SK-N-MC (cell line): ENCODE measurements at regions not wholly inside any gene's neighbourhood (a gene's known extent, or its start where the extent isn't known, plus 50 kb on each side); places are given as distances from the start of the nearest gene placed in this dataset.

Experiments
- DNase-seq: peaks from one replicate; pipeline ENCODE4 v3.0.0-alpha.2; 2011; ENCODE audit warnings: low read depth, low spot score
- H3K27ac ChIP-seq: fragments of 200-600 bp; sonication (generic); 2 replicates; pipeline ENCODE4 v1.5.1; 2016; ENCODE audit warnings: mixed run types
- H3K36me3 ChIP-seq: fragments of 200-600 bp; sonication (generic); 2 replicates; pipeline ENCODE4 v1.6.1; 2017; ENCODE audit warnings: antibody characterized with exemption, low read length, mixed read lengths; ENCODE audit not compliant: insufficient read depth
- H3K4me3 ChIP-seq: fragments of 200-600 bp; sonication (generic); 2 replicates; pipeline ENCODE4 v1.5.1; 2016
- H3K9ac ChIP-seq: fragments of 200-600 bp; sonication (generic); 2 replicates; pipeline ENCODE4 v1.8.0; 2017; ENCODE audit warnings: mixed run types, mixed read lengths; ENCODE audit not compliant: insufficient read length
- H3K9me3 ChIP-seq: fragments of 200-600 bp; sonication (generic); 2 replicates; pipeline ENCODE4 v1.6.1; 2017; ENCODE audit warnings: low read depth, mild to moderate bottlenecking, antibody characterized with exemption, low read length, moderate library complexity, mixed read lengths
- EZH2 ChIP-seq: fragments of 200-600 bp; sonication (generic); IDR thresholded peaks from one replicate; pipeline ENCODE4 v1.6.1; 2017; ENCODE audit warnings: antibody characterized with exemption
- FOXP2 ChIP-seq: optimal IDR thresholded peaks from 2 replicates; pipeline ENCODE3; 2011; ENCODE audit warnings: mild to moderate bottlenecking, moderate library complexity; ENCODE audit not compliant: insufficient read depth; ENCODE audit errors: extremely low read length, control extremely low read depth
- POLR2AphosphoS5 ChIP-seq: IDR thresholded peaks from 2 replicates; pipeline ENCODE4 v1.6.1; 2012; ENCODE audit warnings: mild to moderate bottlenecking, low read depth, low read length, borderline replicate concordance

DNA sequence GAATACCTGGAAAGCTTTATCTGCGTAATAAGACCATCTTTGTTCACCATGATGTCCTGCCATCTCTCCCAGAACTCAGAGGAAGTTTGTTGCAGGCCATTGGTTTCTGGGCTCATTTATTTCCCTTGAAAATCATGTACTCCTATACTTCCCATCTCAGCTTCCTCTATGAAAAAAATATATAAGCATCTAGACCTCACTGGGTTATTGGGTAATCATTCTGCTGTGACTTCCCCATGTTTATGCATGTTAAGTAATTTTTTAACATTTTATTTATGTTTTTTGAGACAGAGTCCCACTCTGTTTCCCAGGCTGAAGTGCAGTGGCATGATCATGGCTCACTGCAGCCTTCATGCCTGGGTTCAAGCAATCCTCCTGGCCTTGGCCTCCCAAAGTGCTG lies 184.5 kb downstream of the ZPLD1 start:
- no peak overlapping the region for H3K27ac ChIP-seq
- no peaks in the 10 kb centered on the region for H3K36me3 ChIP-seq
- no peaks in the 10 kb centered on the region for H3K9me3 ChIP-seq
- no peak overlapping the region for H3K9ac ChIP-seq
- no peak overlapping the region for H3K4me3 ChIP-seq
- no peak for TF ChIP-seq FOXP2
- no peak for TF ChIP-seq POLR2AphosphoS5
- TF ChIP-seq EZH2, result no peak
- no peak for DNase-seq

DNA sequence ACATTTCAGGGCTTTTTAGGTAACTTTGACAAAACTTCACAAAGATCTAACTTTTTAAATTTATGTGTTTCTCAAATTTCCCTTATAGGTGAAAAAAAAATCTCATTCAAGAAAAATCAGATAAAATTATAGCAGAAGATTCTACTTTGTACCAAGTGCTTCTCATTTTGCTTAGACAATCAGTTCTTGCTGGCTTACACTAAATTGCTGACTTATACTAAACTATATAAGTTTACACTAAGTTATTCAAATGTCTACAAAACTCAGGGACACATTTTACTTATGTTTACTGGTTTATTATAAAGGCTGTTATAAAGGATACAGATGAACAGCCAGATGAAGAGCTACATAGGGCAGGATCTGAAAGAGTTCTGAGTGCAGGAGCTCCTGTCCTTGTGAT lies 195.1 kb downstream of the ZPLD1 start:
- Histone ChIP-seq H3K36me3 (no peaks in the 10 kb centered on the region), H3K9me3 (peaks cover 5% of the 10 kb centered on the region; the same call in 1 of the 2 replicates), H3K27ac (no peak overlapping the region; the same call in 1 of the 2 replicates), H3K9ac (no peak overlapping the region), H3K4me3 (no peak overlapping the region)
- TF ChIP-seq POLR2AphosphoS5 (no peak), EZH2 (no peak), FOXP2 (no peak)
- no peak for DNase-seq

DNA sequence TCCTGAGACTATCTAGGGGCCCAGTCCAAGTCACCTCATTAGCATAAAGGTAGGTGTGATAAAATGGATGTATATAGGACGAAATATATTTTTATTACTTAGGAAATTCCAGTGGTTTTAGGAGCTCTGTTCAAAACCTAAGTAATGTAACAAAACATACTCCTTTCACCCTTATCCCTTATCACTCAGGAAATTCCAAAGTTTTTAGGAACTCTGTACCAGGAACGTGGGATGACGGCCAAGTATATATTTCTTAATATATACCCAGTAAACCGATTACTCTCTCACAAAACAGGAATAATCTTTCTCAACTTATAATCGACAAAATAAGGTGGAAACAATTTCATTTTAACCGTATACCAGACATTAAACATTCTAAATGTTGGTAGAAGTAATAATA lies 195.7 kb downstream of the ZPLD1 start:
- TF ChIP-seq FOXP2 (no peak), EZH2 (no peak), POLR2AphosphoS5 (no peak)
- H3K9ac ChIP-seq, result no peak overlapping the region
- H3K4me3 ChIP-seq, result no peak overlapping the region
- H3K36me3 ChIP-seq, result no peaks in the 10 kb centered on the region
- H3K27ac ChIP-seq, result peak overlapping the region; percentile 26; the same call in 1 of the 2 replicates
- DNase-seq, result no peak
- H3K9me3 ChIP-seq, result peaks cover 5% of the 10 kb centered on the region; the same call in 1 of the 2 replicates

- no peak for DNase-seq
- TF ChIP-seq FOXP2 (no peak), POLR2AphosphoS5 (no peak), EZH2 (no peak)
- Histone ChIP-seq H3K4me3 (no peak overlapping the region), H3K9me3 (no peaks in the 10 kb centered on the region), H3K27ac (no peak overlapping the region), H3K36me3 (no peaks in the 10 kb centered on the region), H3K9ac (no peak overlapping the region)
These were observed 208.7 kb downstream of the ZPLD1 start for GRCh38 chr3:102643546-102643945.

DNA sequence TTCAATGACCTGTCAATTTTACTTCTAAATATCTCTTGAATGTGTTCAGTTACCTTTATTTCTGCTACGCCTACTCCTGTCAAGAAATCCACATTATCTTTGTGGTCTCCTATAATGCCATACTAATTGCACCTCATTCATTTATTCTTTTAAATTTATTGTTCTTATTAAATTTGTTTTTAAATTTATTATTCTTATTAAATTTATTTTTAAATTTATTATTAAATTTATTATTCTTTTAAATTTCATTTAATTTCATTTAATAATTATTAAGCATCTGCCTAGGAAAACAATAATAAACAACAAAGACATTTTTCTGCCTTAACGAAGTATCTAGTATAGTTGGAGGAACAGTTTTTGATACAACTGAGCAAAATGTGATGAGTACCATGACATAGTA lies 211.7 kb downstream of the ZPLD1 start:
- DNase-seq, result no peak
- TF ChIP-seq FOXP2 (no peak), POLR2AphosphoS5 (no peak), EZH2 (no peak)

DNA sequence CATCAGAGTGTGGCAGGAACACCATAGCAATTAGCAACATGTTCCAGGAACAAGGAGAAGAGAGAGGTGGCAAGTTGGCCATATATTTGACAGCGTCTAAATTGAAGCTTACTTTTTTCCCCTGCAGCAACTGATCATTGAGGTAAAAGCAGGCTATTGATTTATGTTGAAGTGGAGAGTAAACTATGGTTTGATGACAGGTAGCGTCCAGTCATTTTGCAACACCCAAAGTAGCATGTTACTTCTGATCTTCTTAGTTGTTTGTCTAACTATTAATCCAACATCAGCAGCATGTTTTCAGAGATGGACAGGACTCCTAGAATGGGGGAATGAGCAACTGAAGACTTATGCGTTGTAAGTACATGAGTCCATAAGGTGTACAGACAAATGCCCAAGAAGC lies 225.8 kb downstream of the ZPLD1 start:
- no peak for TF ChIP-seq POLR2AphosphoS5
- no peak for TF ChIP-seq EZH2
- TF ChIP-seq FOXP2, result no peak
- H3K27ac ChIP-seq, result no peak overlapping the region
- no peaks in the 10 kb centered on the region for H3K36me3 ChIP-seq
- DNase-seq, result no peak
- H3K9ac ChIP-seq, result no peak overlapping the region
- H3K9me3 ChIP-seq, result no peaks in the 10 kb centered on the region
- no peak overlapping the region for H3K4me3 ChIP-seq

More for the DNA sequence above, 211.7 kb downstream of the ZPLD1 start:
- Histone ChIP-seq H3K9ac (no peak overlapping the region), H3K9me3 (no peaks in the 10 kb centered on the region), H3K4me3 (no peak overlapping the region), H3K27ac (no peak overlapping the region), H3K36me3 (no peaks in the 10 kb centered on the region)

DNA sequence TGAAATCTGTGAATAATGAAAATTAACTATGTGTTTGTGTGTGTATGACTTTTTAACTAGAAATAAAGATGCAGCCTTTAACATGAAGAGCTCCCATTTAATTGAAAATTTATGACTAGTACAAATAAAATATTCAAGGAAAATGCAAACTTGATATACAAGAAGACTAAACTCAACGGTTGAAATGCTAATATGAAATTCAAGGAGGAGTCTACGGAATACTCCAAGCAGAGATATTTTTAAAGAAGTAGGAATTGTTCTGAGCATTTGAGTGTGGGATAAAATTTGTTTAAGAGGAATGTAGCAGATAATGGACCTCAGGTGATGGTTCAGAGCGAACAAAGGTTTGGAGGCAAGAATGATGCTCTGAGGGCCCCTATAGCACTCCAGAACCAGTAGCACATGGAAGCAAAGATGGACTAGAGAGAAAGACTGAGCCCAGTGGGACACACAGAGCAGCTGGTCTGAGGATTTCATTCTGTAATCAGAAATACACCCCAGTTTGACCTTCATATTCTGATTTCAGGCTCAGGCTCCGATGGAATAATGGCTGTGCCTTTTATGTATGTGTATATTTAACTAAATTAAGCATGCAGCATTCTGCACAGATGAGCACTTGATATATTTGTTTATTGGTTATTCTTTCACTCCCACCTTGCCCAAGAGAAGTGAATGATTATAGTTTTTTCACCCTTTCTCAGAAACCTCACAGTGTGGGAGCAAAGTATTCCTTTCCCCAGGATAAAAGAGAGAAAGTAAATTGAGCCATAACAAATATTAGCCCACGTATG lies 227.1 kb downstream of the ZPLD1 start:
- DNase-seq, result no peak
- no peaks in the 10 kb centered on the region for H3K36me3 ChIP-seq
- TF ChIP-seq POLR2AphosphoS5 (no peak), FOXP2 (no peak), EZH2 (no peak)
- no peak overlapping the region for H3K4me3 ChIP-seq
- no peak overlapping the region for H3K9ac ChIP-seq
- no peaks in the 10 kb centered on the region for H3K9me3 ChIP-seq
- H3K27ac ChIP-seq, result no peak overlapping the region

- H3K27ac ChIP-seq, result no peak overlapping the region
- H3K9me3 ChIP-seq, result no peaks in the 10 kb centered on the region
- no peaks in the 10 kb centered on the region for H3K36me3 ChIP-seq
- DNase-seq, result no peak
- no peak overlapping the region for H3K9ac ChIP-seq
- TF ChIP-seq POLR2AphosphoS5 (no peak), EZH2 (no peak), FOXP2 (no peak)
- H3K4me3 ChIP-seq, result no peak overlapping the region
These were observed 227.6 kb downstream of the ZPLD1 start for GRCh38 chr3:102662498-102662772.

- no peak for DNase-seq
- Histone ChIP-seq H3K9me3 (no peaks in the 10 kb centered on the region), H3K27ac (no peak overlapping the region), H3K9ac (no peak overlapping the region), H3K36me3 (no peaks in the 10 kb centered on the region), H3K4me3 (no peak overlapping the region)
- TF ChIP-seq POLR2AphosphoS5 (no peak), EZH2 (no peak), FOXP2 (no peak)
These were observed 229.3 kb downstream of the ZPLD1 start for GRCh38 chr3:102664126-102664525.
